ENCODE measurements at regions not wholly inside any gene's neighbourhood (a gene's known extent, or its start where the extent isn't known, plus 50 kb on each side); places are given as distances from the start of the nearest gene placed in this dataset.

- no peak overlapping the region for H3K27ac ChIP-seq (ENCODE audit: low read depth in 1 of 3, low read length in 2 of 3)
- H3K4me1 ChIP-seq (ENCODE audit: control insufficient read depth in 3 of 3, insufficient read depth in 2 of 3, low read depth in 1 of 3, low read length in 2 of 3) = no peaks in the 10 kb centered on the region
- no peaks in the 10 kb centered on the region for H3K27me3 ChIP-seq (ENCODE audit: control insufficient read depth in 3 of 3, insufficient read depth in 3 of 3, low read length in 3 of 3)
- H3K36me3 ChIP-seq (ENCODE audit: control insufficient read depth in 3 of 3, insufficient read depth in 2 of 3, low read depth in 1 of 3, low read length in 3 of 3) = no peaks in the 10 kb centered on the region
- H3K9me3 ChIP-seq (ENCODE audit: control insufficient read depth in 2 of 2, insufficient read depth in 1 of 2, low read depth in 1 of 2, low read length in 1 of 2) = peaks cover 0 to 2% of the 10 kb centered on the region in 2 donors
- no peak overlapping the region for H3K4me3 ChIP-seq (ENCODE audit: low read depth in 1 of 3, low read length in 3 of 3)
- 49 to 57% (median 52%) methylated on average over 3 of the region's 3 CpGs for WGBS, 3 donors
- no peak for FAIRE-seq
- DNase-seq = no peak
Observed at GRCh38 chr5:4479426-4479825, 660.7 kb upstream of the ADAMTS16 start.

GRCh38 chr5:4480528-4481349, 659.4 kb upstream of the ADAMTS16 start:
- Histone ChIP-seq H3K27me3 (ENCODE audit: control insufficient read depth in 3 of 3, insufficient read depth in 3 of 3, low read length in 3 of 3) (no peaks in the 10 kb centered on the region), H3K4me1 (ENCODE audit: control insufficient read depth in 3 of 3, insufficient read depth in 2 of 3, low read depth in 1 of 3, low read length in 2 of 3) (no peaks in the 10 kb centered on the region), H3K9me3 (ENCODE audit: control insufficient read depth in 2 of 2, insufficient read depth in 1 of 2, low read depth in 1 of 2, low read length in 1 of 2) (peaks cover 0 to 2% of the 10 kb centered on the region in 2 donors), H3K4me3 (ENCODE audit: low read depth in 1 of 3, low read length in 3 of 3) (no peak overlapping the region), H3K36me3 (ENCODE audit: control insufficient read depth in 3 of 3, insufficient read depth in 2 of 3, low read depth in 1 of 3, low read length in 3 of 3) (no peaks in the 10 kb centered on the region), H3K27ac (ENCODE audit: low read depth in 1 of 3, low read length in 2 of 3) (no peak overlapping the region)
- FAIRE-seq = no peak
- DNase-seq = no peak
- WGBS, 3 donors = 53 to 66% (median 55%) methylated on average over 18 of the region's 18 CpGs

GRCh38 chr5:4487581-4487980, 652.5 kb upstream of the ADAMTS16 start:
- Histone ChIP-seq H3K27me3 (ENCODE audit: control insufficient read depth in 3 of 3, insufficient read depth in 3 of 3, low read length in 3 of 3) (no peaks in the 10 kb centered on the region), H3K9me3 (ENCODE audit: control insufficient read depth in 2 of 2, insufficient read depth in 1 of 2, low read depth in 1 of 2, low read length in 1 of 2) (no peaks in the 10 kb centered on the region), H3K4me1 (ENCODE audit: control insufficient read depth in 3 of 3, insufficient read depth in 2 of 3, low read depth in 1 of 3, low read length in 2 of 3) (no peaks in the 10 kb centered on the region), H3K27ac (ENCODE audit: low read depth in 1 of 3, low read length in 2 of 3) (no peak overlapping the region), H3K36me3 (ENCODE audit: control insufficient read depth in 3 of 3, insufficient read depth in 2 of 3, low read depth in 1 of 3, low read length in 3 of 3) (no peaks in the 10 kb centered on the region), H3K4me3 (ENCODE audit: low read depth in 1 of 3, low read length in 3 of 3) (no peak overlapping the region)
- FAIRE-seq (no peak), DNase-seq (no peak)
- 50 to 63% (median 59%) methylated on average over 2 of the region's 2 CpGs for WGBS, 3 donors

- Histone ChIP-seq H3K36me3 (ENCODE audit: control insufficient read depth in 3 of 3, insufficient read depth in 2 of 3, low read depth in 1 of 3, low read length in 3 of 3) (no peaks in the 10 kb centered on the region), H3K27me3 (ENCODE audit: control insufficient read depth in 3 of 3, insufficient read depth in 3 of 3, low read length in 3 of 3) (no peaks in the 10 kb centered on the region), H3K4me3 (ENCODE audit: low read depth in 1 of 3, low read length in 3 of 3) (no peak overlapping the region), H3K9me3 (ENCODE audit: control insufficient read depth in 2 of 2, insufficient read depth in 1 of 2, low read depth in 1 of 2, low read length in 1 of 2) (no peaks in the 10 kb centered on the region), H3K4me1 (ENCODE audit: control insufficient read depth in 3 of 3, insufficient read depth in 2 of 3, low read depth in 1 of 3, low read length in 2 of 3) (no peaks in the 10 kb centered on the region), H3K27ac (ENCODE audit: low read depth in 1 of 3, low read length in 2 of 3) (no peak overlapping the region)
- 39 to 45% (median 40%) methylated on average over 31 of the region's 31 CpGs for WGBS, 3 donors
- peak; percentile 14 to 33 for DNase-seq
- no peak for FAIRE-seq
Observed at GRCh38 chr5:4511996-4512656, 628.0 kb upstream of the ADAMTS16 start.

GRCh38 chr5:4513381-4513780, 626.7 kb upstream of the ADAMTS16 start:
- H3K4me1 ChIP-seq (ENCODE audit: control insufficient read depth in 3 of 3, insufficient read depth in 2 of 3, low read depth in 1 of 3, low read length in 2 of 3) = no peaks in the 10 kb centered on the region
- 40 to 53% (median 48%) methylated on average over 4 of the region's 4 CpGs for WGBS, 3 donors
- no peak overlapping the region for H3K27ac ChIP-seq (ENCODE audit: low read depth in 1 of 3, low read length in 2 of 3)
- H3K4me3 ChIP-seq (ENCODE audit: low read depth in 1 of 3, low read length in 3 of 3) = no peak overlapping the region
- no peaks in the 10 kb centered on the region for H3K9me3 ChIP-seq (ENCODE audit: control insufficient read depth in 2 of 2, insufficient read depth in 1 of 2, low read depth in 1 of 2, low read length in 1 of 2)
- DNase-seq (no peak), FAIRE-seq (no peak)
- no peaks in the 10 kb centered on the region for H3K36me3 ChIP-seq (ENCODE audit: control insufficient read depth in 3 of 3, insufficient read depth in 2 of 3, low read depth in 1 of 3, low read length in 3 of 3)
- no peaks in the 10 kb centered on the region for H3K27me3 ChIP-seq (ENCODE audit: control insufficient read depth in 3 of 3, insufficient read depth in 3 of 3, low read length in 3 of 3)

GRCh38 chr5:4514067-4514648, 626.0 kb upstream of the ADAMTS16 start:
- WGBS, 3 donors = 61 to 77% (median 62%) methylated on average over 8 of the region's 8 CpGs
- H3K36me3 ChIP-seq (ENCODE audit: control insufficient read depth in 3 of 3, insufficient read depth in 2 of 3, low read depth in 1 of 3, low read length in 3 of 3) = no peaks in the 10 kb centered on the region
- no peaks in the 10 kb centered on the region for H3K27me3 ChIP-seq (ENCODE audit: control insufficient read depth in 3 of 3, insufficient read depth in 3 of 3, low read length in 3 of 3)
- FAIRE-seq = no peak
- no peak overlapping the region for H3K4me3 ChIP-seq (ENCODE audit: low read depth in 1 of 3, low read length in 3 of 3)
- no peaks in the 10 kb centered on the region for H3K9me3 ChIP-seq (ENCODE audit: control insufficient read depth in 2 of 2, insufficient read depth in 1 of 2, low read depth in 1 of 2, low read length in 1 of 2)
- no peak for DNase-seq
- H3K27ac ChIP-seq (ENCODE audit: low read depth in 1 of 3, low read length in 2 of 3) = no peak overlapping the region
- no peaks in the 10 kb centered on the region for H3K4me1 ChIP-seq (ENCODE audit: control insufficient read depth in 3 of 3, insufficient read depth in 2 of 3, low read depth in 1 of 3, low read length in 2 of 3)

- WGBS, 3 donors = 73 to 81% (median 77%) methylated on average over 10 of the region's 10 CpGs
Observed at GRCh38 chr5:4518903-4519672, 621.0 kb upstream of the ADAMTS16 start.

GRCh38 chr5:4520559-4520958, 619.6 kb upstream of the ADAMTS16 start:
- DNase-seq = no peak
- Histone ChIP-seq H3K36me3 (ENCODE audit: control insufficient read depth in 3 of 3, insufficient read depth in 2 of 3, low read depth in 1 of 3, low read length in 3 of 3) (no peaks in the 10 kb centered on the region), H3K27me3 (ENCODE audit: control insufficient read depth in 3 of 3, insufficient read depth in 3 of 3, low read length in 3 of 3) (no peaks in the 10 kb centered on the region), H3K9me3 (ENCODE audit: control insufficient read depth in 2 of 2, insufficient read depth in 1 of 2, low read depth in 1 of 2, low read length in 1 of 2) (no peaks in the 10 kb centered on the region), H3K27ac (ENCODE audit: low read depth in 1 of 3, low read length in 2 of 3) (no peak overlapping the region), H3K4me1 (ENCODE audit: control insufficient read depth in 3 of 3, insufficient read depth in 2 of 3, low read depth in 1 of 3, low read length in 2 of 3) (no peaks in the 10 kb centered on the region), H3K4me3 (ENCODE audit: low read depth in 1 of 3, low read length in 3 of 3) (no peak overlapping the region)
- WGBS, 3 donors = 62 to 81% (median 71%) methylated on average over 1 of the region's 1 CpG
- no peak for FAIRE-seq

More at GRCh38 chr5:4518903-4519672, 621.0 kb upstream of the ADAMTS16 start:
- no peaks in the 10 kb centered on the region for H3K4me1 ChIP-seq (ENCODE audit: control insufficient read depth in 3 of 3, insufficient read depth in 2 of 3, low read depth in 1 of 3, low read length in 2 of 3)
- FAIRE-seq (no peak), DNase-seq (no peak)
- H3K27me3 ChIP-seq (ENCODE audit: control insufficient read depth in 3 of 3, insufficient read depth in 3 of 3, low read length in 3 of 3) = no peaks in the 10 kb centered on the region
- H3K9me3 ChIP-seq (ENCODE audit: control insufficient read depth in 2 of 2, insufficient read depth in 1 of 2, low read depth in 1 of 2, low read length in 1 of 2) = no peaks in the 10 kb centered on the region
- no peak overlapping the region for H3K27ac ChIP-seq (ENCODE audit: low read depth in 1 of 3, low read length in 2 of 3)
- H3K4me3 ChIP-seq (ENCODE audit: low read depth in 1 of 3, low read length in 3 of 3) = no peak overlapping the region
- H3K36me3 ChIP-seq (ENCODE audit: control insufficient read depth in 3 of 3, insufficient read depth in 2 of 3, low read depth in 1 of 3, low read length in 3 of 3) = no peaks in the 10 kb centered on the region

All from small intestine (tissue), 7 donors.